Left lung (tissue), 4 donors: ENCODE measurements at regions not wholly inside any gene's neighbourhood (a gene's known extent, or its start where the extent isn't known, plus 50 kb on each side); places are given as distances from the start of the nearest gene placed in this dataset.

Experiments
- ATAC-seq: fragments of 200-7000 bp; cut with Tn5 transposase; one replicate; pipeline ENCODE4 v1.9.1; 2020; ENCODE audit warnings: moderate library complexity
- DNase-seq, 4 donors: peaks; one replicate each; pipeline ENCODE4 v3.0.0-alpha.2; 2013 to 2020
- H3K27ac ChIP-seq, 2 donors: fragments of 200-600 bp; sonication (generic) in 1 of 2; one replicate each; pipeline versions ENCODE4 v1.5.0 to v1.8.0; 2020 to 2021
- H3K27me3 ChIP-seq, 2 donors: fragments of 200-600 bp; sonication (generic) in 1 of 2; one replicate each; pipeline versions ENCODE4 v1.5.0 to v1.8.0; 2020 to 2021
- H3K36me3 ChIP-seq, 2 donors: fragments of 200-600 bp; sonication (generic) in 1 of 2; one replicate each; pipeline versions ENCODE4 v1.5.0 to v1.8.0; 2020 to 2021
- H3K4me1 ChIP-seq, 2 donors: fragments of 200-600 bp; one replicate each; pipeline ENCODE4 v1.8.0; 2021
- H3K4me3 ChIP-seq, 2 donors: fragments of 200-600 bp; sonication (generic) in 1 of 2; one replicate each; pipeline versions ENCODE4 v1.5.0 to v1.8.0; 2020 to 2021; ENCODE audit warnings: mild to moderate bottlenecking in 1 of 2
- H3K9me3 ChIP-seq, 2 donors: fragments of 200-600 bp; sonication (generic) in 1 of 2; one replicate each; pipeline versions ENCODE4 v1.5.0 to v1.8.0; 2020 to 2021
- intact Hi-C, 2 donors: fragments of 100-400 bp; cut with DNase I; formaldehyde crosslinking; loops; one replicate each; pipeline versions ENCODE4 v1.11.2 to v1.14.2; 2022
- TF ChIP-seq, protein P1 (sequence below), 2 donors: fragments of 200-600 bp; sonication (generic) in 1 of 2; IDR thresholded peaks; one replicate each; pipeline versions ENCODE4 v1.5.0 to v1.8.0; 2021; ENCODE audit warnings: antibody characterized with exemption in 2 of 2
- donor health status: DM: no; HTN: yes; CAD: no.
- donor health status: DM: no; HTN: no; CAD: no.

DNA sequence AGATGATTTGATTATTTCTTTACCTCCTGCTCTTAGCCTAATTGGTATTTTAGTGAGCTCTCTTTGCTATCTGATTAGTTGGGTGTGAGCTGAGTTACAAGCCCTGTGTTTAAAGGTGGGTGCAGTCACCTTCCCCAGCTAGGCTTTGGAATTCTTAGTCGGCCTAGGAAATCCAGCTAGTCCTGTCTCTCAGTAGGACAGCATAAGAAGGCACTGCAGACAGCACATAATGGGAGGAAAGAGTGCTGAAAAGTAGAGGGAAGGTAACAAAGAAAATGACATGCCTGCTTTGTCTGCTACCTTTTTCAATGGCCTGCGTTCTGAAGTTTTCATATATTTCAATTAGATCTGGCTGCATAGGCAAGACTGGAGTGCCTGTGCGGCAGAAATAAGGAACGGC is 1794.0 kb upstream of the CELF4 start:
- ATAC-seq, result no peak
- Histone ChIP-seq H3K4me3 (no peak overlapping the region), H3K36me3 (no peaks in the 10 kb centered on the region), H3K27ac (no peak overlapping the region), H3K27me3 (no peaks in the 10 kb centered on the region), H3K4me1 (no peaks in the 10 kb centered on the region), H3K9me3 (no peaks in the 10 kb centered on the region)
- TF ChIP-seq, protein P1, sequence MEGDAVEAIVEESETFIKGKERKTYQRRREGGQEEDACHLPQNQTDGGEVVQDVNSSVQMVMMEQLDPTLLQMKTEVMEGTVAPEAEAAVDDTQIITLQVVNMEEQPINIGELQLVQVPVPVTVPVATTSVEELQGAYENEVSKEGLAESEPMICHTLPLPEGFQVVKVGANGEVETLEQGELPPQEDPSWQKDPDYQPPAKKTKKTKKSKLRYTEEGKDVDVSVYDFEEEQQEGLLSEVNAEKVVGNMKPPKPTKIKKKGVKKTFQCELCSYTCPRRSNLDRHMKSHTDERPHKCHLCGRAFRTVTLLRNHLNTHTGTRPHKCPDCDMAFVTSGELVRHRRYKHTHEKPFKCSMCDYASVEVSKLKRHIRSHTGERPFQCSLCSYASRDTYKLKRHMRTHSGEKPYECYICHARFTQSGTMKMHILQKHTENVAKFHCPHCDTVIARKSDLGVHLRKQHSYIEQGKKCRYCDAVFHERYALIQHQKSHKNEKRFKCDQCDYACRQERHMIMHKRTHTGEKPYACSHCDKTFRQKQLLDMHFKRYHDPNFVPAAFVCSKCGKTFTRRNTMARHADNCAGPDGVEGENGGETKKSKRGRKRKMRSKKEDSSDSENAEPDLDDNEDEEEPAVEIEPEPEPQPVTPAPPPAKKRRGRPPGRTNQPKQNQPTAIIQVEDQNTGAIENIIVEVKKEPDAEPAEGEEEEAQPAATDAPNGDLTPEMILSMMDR (IDR thresholded peaks at IDR 0.05), result no peak
- DNase-seq, result no peak
- intact Hi-C loops, result no loop called here

DNA sequence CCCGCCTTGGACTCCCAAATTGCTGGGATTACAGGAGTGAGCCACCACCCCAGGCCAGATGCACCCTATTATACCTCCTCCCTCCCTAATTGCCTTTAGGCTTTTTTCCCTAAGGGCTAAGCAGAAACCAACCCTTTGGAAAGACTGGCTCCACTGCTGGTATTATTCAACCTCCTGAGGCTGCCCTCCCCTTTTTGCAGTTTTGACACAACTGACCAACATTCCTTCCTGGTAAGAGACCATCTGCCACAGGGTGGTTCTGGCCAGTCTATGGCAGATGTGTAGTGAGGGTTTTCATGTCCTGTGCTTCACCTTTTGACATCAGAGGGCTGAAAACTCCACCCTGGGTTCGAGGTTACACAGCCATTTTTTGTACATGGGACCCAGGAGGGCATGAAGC is 1785.3 kb upstream of the CELF4 start:
- TF ChIP-seq, protein P1 (IDR thresholded peaks at IDR 0.05), result no peak
- Histone ChIP-seq H3K27me3 (no peaks in the 10 kb centered on the region), H3K9me3 (no peaks in the 10 kb centered on the region), H3K4me1 (no peaks in the 10 kb centered on the region), H3K36me3 (no peaks in the 10 kb centered on the region), H3K27ac (no peak overlapping the region), H3K4me3 (no peak overlapping the region)
- no peak for DNase-seq
- intact Hi-C loops, result no loop called here
- ATAC-seq, result no peak

DNA sequence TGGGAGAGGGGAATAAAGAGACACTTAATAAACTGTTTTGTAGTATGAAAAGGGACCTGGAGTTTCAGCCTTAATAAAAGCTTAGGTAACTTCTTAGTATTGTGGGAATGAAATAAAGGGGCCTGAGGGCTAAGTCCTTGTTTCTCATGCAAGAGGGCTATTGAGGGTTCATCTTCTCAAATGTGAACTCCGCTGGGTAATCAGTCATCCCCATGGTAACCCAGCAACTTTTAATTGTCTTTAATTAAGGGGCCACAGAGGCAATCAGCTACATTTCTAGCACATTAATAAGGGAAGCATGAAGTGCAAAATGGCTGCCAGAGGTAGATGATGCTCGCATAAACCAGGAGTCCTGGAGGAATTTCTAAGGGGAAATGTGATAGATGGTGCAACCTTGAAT is 1784.2 kb upstream of the CELF4 start:
- no peaks in the 10 kb centered on the region for H3K4me1 ChIP-seq
- H3K27ac ChIP-seq, result no peak overlapping the region
- DNase-seq, result no peak
- H3K27me3 ChIP-seq, result no peaks in the 10 kb centered on the region
- H3K36me3 ChIP-seq, result no peaks in the 10 kb centered on the region
- H3K4me3 ChIP-seq, result no peak overlapping the region
- TF ChIP-seq, protein P1 (IDR thresholded peaks at IDR 0.05), result no peak
- intact Hi-C loops, result no loop called here
- no peak for ATAC-seq
- H3K9me3 ChIP-seq, result no peaks in the 10 kb centered on the region

DNA sequence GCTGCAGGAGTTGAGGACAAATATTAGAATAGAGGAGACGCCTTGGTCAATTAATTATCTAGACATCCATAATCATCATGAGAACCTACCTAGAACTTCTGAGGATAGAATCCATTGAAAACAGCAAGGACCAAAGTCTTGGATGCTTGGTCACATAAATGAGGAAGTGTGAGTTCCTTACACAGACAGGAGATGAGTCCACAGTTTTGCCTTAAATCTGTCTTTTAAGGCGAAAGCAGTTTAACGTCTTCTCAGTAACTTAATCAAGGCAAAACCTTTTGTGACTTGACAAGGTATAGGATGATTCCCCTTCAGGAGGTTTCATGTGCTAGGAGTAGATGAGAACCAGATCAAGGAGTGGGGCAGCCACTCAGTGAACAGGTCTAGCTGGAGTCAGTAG is 1783.2 kb upstream of the CELF4 start:
- Histone ChIP-seq H3K4me3 (no peak overlapping the region), H3K27ac (no peak overlapping the region), H3K9me3 (no peaks in the 10 kb centered on the region), H3K36me3 (no peaks in the 10 kb centered on the region), H3K27me3 (no peaks in the 10 kb centered on the region), H3K4me1 (no peaks in the 10 kb centered on the region)
- intact Hi-C loops, result no loop called here
- no peak for DNase-seq
- TF ChIP-seq, protein P1 (IDR thresholded peaks at IDR 0.05), result no peak
- no peak for ATAC-seq

DNA sequence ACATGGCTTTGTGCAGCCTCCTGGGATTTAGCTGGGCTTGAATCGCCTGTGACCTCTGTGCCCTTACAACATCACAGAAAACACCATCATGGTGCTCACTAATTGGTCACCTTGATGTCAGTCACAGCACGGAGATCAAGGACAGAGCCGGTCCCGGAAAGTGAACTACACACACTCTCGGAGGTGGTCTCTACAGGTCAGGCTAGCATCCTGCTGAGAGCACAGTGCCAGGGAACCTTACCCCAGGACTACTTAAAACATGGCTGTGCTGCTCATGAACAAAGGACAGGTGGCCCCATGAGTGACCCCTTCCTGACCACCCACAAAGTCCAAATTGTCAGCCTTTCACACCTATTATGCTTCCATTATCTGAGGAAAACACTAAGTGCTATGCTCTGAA is 1782.1 kb upstream of the CELF4 start:
- Histone ChIP-seq H3K27ac (no peak overlapping the region), H3K27me3 (no peaks in the 10 kb centered on the region), H3K9me3 (no peaks in the 10 kb centered on the region), H3K36me3 (no peaks in the 10 kb centered on the region), H3K4me3 (no peak overlapping the region), H3K4me1 (no peaks in the 10 kb centered on the region)
- ATAC-seq (no peak), DNase-seq (no peak)
- intact Hi-C loops, result no loop called here
- TF ChIP-seq, protein P1 (IDR thresholded peaks at IDR 0.05), result no peak
